ENCODE measurements at regions not wholly inside any gene's neighbourhood (a gene's known extent, or its start where the extent isn't known, plus 50 kb on each side); places are given as distances from the start of the nearest gene placed in this dataset.

GRCh38 chr12:7555752-7556151 lies 52.2 kb upstream of the CD163 start:
- TF ChIP-seq CTCF (IDR thresholded peaks at IDR 0.05) (no peak), POLR2A (IDR thresholded peaks at IDR 0.05; ENCODE audit: low read depth) (no peak), EP300 (IDR thresholded peaks at IDR 0.05) (peak; percentile 31)
